ENCODE measurements at regions not wholly inside any gene's neighbourhood (a gene's known extent, or its start where the extent isn't known, plus 50 kb on each side); places are given as distances from the start of the nearest gene placed in this dataset.

- Mint-ChIP-seq H3K36me3 (ENCODE audit: low read depth) (no peaks in the 10 kb centered on the region), H3K4me3 (no peak overlapping the region), H3K27ac (no peak overlapping the region), H3K4me1 (peaks cover 15% of the 10 kb centered on the region), H3K27me3 (ENCODE audit: insufficient read depth) (no peaks in the 10 kb centered on the region), H3K9me3 (no peaks in the 10 kb centered on the region)
- WGBS, 2 experiments (ENCODE audit: insufficient coverage in 1 of 2, insufficient read length in 1 of 2), result 90 to 95% methylated on average over 2 to 3 of the region's 3 CpGs
- H3K4me1 ChIP-seq (ENCODE audit: control insufficient read depth, insufficient read depth, low read length), result no peaks in the 10 kb centered on the region
- no peaks in the 10 kb centered on the region for H3K9me3 ChIP-seq (ENCODE audit: control insufficient read depth, low read length)
- TF ChIP-seq CTCF (conservative IDR thresholded peaks at IDR 0.05), result no peak
- no peak overlapping the region for H3K27ac ChIP-seq (ENCODE audit: low read depth, low read length)
- H3K4me3 ChIP-seq (ENCODE audit: low read length), result no peak overlapping the region
- DNase-seq, result no peak
- H3K27me3 ChIP-seq (ENCODE audit: control insufficient read depth, insufficient read depth, low read length, poor library complexity, severe bottlenecking), result no peaks in the 10 kb centered on the region
- H3K9ac ChIP-seq (ENCODE audit: extremely low read depth, low read length, poor library complexity, severe bottlenecking), result no peak overlapping the region
- no peaks in the 10 kb centered on the region for H3K36me3 ChIP-seq (ENCODE audit: control insufficient read depth, insufficient read depth, low read length)
These were observed 598.2 kb upstream of the BOD1L1 start for GRCh38 chr4:14225688-14226207.

GRCh38 chr4:14233126-14233525 lies 605.6 kb upstream of the BOD1L1 start:
- H3K36me3 Mint-ChIP-seq (ENCODE audit: low read depth), result peaks cover 9% of the 10 kb centered on the region
- Histone ChIP-seq H3K9ac (ENCODE audit: extremely low read depth, low read length, poor library complexity, severe bottlenecking) (no peak overlapping the region), H3K27me3 (ENCODE audit: control insufficient read depth, insufficient read depth, low read length, poor library complexity, severe bottlenecking) (no peaks in the 10 kb centered on the region), H3K9me3 (ENCODE audit: control insufficient read depth, low read length) (no peaks in the 10 kb centered on the region), H3K4me3 (ENCODE audit: low read length) (no peak overlapping the region), H3K27ac (ENCODE audit: low read depth, low read length) (no peak overlapping the region), H3K4me1 (ENCODE audit: control insufficient read depth, insufficient read depth, low read length) (no peaks in the 10 kb centered on the region), H3K36me3 (ENCODE audit: control insufficient read depth, insufficient read depth, low read length) (no peaks in the 10 kb centered on the region)
- H3K27me3 Mint-ChIP-seq (ENCODE audit: insufficient read depth), result no peaks in the 10 kb centered on the region
- TF ChIP-seq CTCF (conservative IDR thresholded peaks at IDR 0.05), result no peak
- H3K9me3 Mint-ChIP-seq, result peaks cover 3% of the 10 kb centered on the region
- peaks cover 4% of the 10 kb centered on the region for H3K4me1 Mint-ChIP-seq
- H3K27ac Mint-ChIP-seq, result no peak overlapping the region
- no peak for DNase-seq
- H3K4me3 Mint-ChIP-seq, result no peak overlapping the region
- WGBS, 2 experiments (ENCODE audit: insufficient coverage in 1 of 2, insufficient read length in 1 of 2), result 80 to 84% methylated on average over 1 of the region's 1 CpG

- H3K4me1 ChIP-seq (ENCODE audit: control insufficient read depth, insufficient read depth, low read length), result no peaks in the 10 kb centered on the region
- Mint-ChIP-seq H3K36me3 (ENCODE audit: low read depth) (peaks cover 10% of the 10 kb centered on the region), H3K27me3 (ENCODE audit: insufficient read depth) (no peaks in the 10 kb centered on the region), H3K27ac (no peak overlapping the region), H3K4me3 (no peak overlapping the region), H3K4me1 (peaks cover 4% of the 10 kb centered on the region), H3K9me3 (peaks cover 3% of the 10 kb centered on the region)
- peaks cover 3% of the 10 kb centered on the region for H3K9me3 ChIP-seq (ENCODE audit: control insufficient read depth, low read length)
- no peaks in the 10 kb centered on the region for H3K36me3 ChIP-seq (ENCODE audit: control insufficient read depth, insufficient read depth, low read length)
- no peak overlapping the region for H3K4me3 ChIP-seq (ENCODE audit: low read length)
- no peak overlapping the region for H3K9ac ChIP-seq (ENCODE audit: extremely low read depth, low read length, poor library complexity, severe bottlenecking)
- no peak overlapping the region for H3K27ac ChIP-seq (ENCODE audit: low read depth, low read length)
- no peak for DNase-seq
- no peaks in the 10 kb centered on the region for H3K27me3 ChIP-seq (ENCODE audit: control insufficient read depth, insufficient read depth, low read length, poor library complexity, severe bottlenecking)
- no peak for TF ChIP-seq CTCF (conservative IDR thresholded peaks at IDR 0.05)
These were observed 606.8 kb upstream of the BOD1L1 start for GRCh38 chr4:14234307-14234706.
